Mesenchymal stem cell (in vitro differentiated cells and primary cell): ENCODE measurements at regions not wholly inside any gene's neighbourhood (a gene's known extent, or its start where the extent isn't known, plus 50 kb on each side); places are given as distances from the start of the nearest gene placed in this dataset.

ENCODE experiments used
- DNase-seq: peaks from one replicate; pipeline ENCODE4 v3.0.0-alpha.2; 2013
- H2AFZ ChIP-seq: one replicate; pipeline ENCODE4 v1.6.1; 2013; ENCODE audit warnings: low read depth, mild to moderate bottlenecking, control low read depth, inconsistent platforms, low read length, moderate library complexity
- H2AK5ac ChIP-seq: 2 replicates; pipeline ENCODE4 v1.6.1; 2013; ENCODE audit warnings: low read length, moderate library complexity, mild to moderate bottlenecking, inconsistent platforms; ENCODE audit not compliant: severe bottlenecking
- H2BK120ac ChIP-seq: one replicate; pipeline ENCODE4 v1.6.1; 2013; ENCODE audit warnings: low read depth, mild to moderate bottlenecking, inconsistent platforms, low read length, moderate library complexity
- H2BK12ac ChIP-seq, 2 experiments: one replicate each; pipeline ENCODE4 v1.6.1; 2013; ENCODE audit warnings: inconsistent platforms in 2 of 2, low read length in 2 of 2, mild to moderate bottlenecking in 2 of 2, moderate library complexity in 2 of 2, control low read depth in 1 of 2
- H2BK15ac ChIP-seq: one replicate; pipeline ENCODE4 v1.6.1; 2013; ENCODE audit warnings: mild to moderate bottlenecking, low read depth, inconsistent platforms; ENCODE audit not compliant: poor library complexity, severe bottlenecking
- H2BK5ac ChIP-seq: 2 replicates; pipeline ENCODE4 v1.6.1; 2013; ENCODE audit warnings: low read depth, mild to moderate bottlenecking, low read length, control low read depth, inconsistent platforms; ENCODE audit not compliant: poor library complexity, severe bottlenecking
- H3K14ac ChIP-seq, 2 experiments: one replicate each; pipeline ENCODE4 v1.6.1; 2013; ENCODE audit warnings: inconsistent platforms in 2 of 2, low read length in 2 of 2, control low read depth in 1 of 2, mild to moderate bottlenecking in 1 of 2, moderate library complexity in 1 of 2
- H3K18ac ChIP-seq, 2 experiments: one replicate each; pipeline ENCODE4 v1.6.1; 2013; ENCODE audit warnings: inconsistent platforms in 2 of 2, low read length in 2 of 2, control low read depth in 1 of 2, low read depth in 1 of 2, mild to moderate bottlenecking in 1 of 2
- H3K23ac ChIP-seq, 2 experiments: one replicate each; pipeline ENCODE4 v1.6.1; 2013; ENCODE audit warnings: inconsistent platforms in 2 of 2, low read length in 2 of 2, mild to moderate bottlenecking in 2 of 2, moderate library complexity in 2 of 2, control low read depth in 1 of 2
- H3K27ac ChIP-seq: 2 replicates; pipeline ENCODE4 v1.5.1; 2013; ENCODE audit warnings: mild to moderate bottlenecking, moderate library complexity, low read length, control low read depth, inconsistent platforms; ENCODE audit not compliant: poor library complexity, severe bottlenecking
- H3K27me3 ChIP-seq, 2 experiments: 2 replicates each; pipeline versions ENCODE4 v1.6.1 to v1.7.0; 2013; ENCODE audit warnings: low read length in 2 of 2, mild to moderate bottlenecking in 2 of 2, moderate library complexity in 2 of 2, control low read depth in 1 of 2, inconsistent platforms in 1 of 2; ENCODE audit not compliant: control insufficient read depth in 1 of 2, insufficient read depth in 1 of 2
- H3K36me3 ChIP-seq, 2 experiments: 2 replicates each; pipeline versions ENCODE4 v1.6.1 to v1.7.0; 2013; ENCODE audit warnings: low read length in 2 of 2, control low read depth in 1 of 2, inconsistent platforms in 1 of 2, low read depth in 1 of 2, mild to moderate bottlenecking in 1 of 2; ENCODE audit not compliant: insufficient read depth in 2 of 2, control insufficient read depth in 1 of 2
- H3K4ac ChIP-seq, 2 experiments: one replicate each; pipeline ENCODE4 v1.6.1; 2013; ENCODE audit warnings: inconsistent platforms in 2 of 2, low read length in 2 of 2, mild to moderate bottlenecking in 2 of 2, moderate library complexity in 2 of 2, control low read depth in 1 of 2, low read depth in 1 of 2
- H3K4me1 ChIP-seq: 2 replicates; pipeline ENCODE4 v1.6.1; 2013; ENCODE audit warnings: low read depth, low read length, control low read depth; ENCODE audit not compliant: control insufficient read depth, insufficient read depth
- H3K4me2 ChIP-seq: 2 replicates; pipeline ENCODE4 v1.6.1; 2013; ENCODE audit warnings: low read length, mild to moderate bottlenecking, inconsistent platforms; ENCODE audit not compliant: poor library complexity, severe bottlenecking
- H3K4me3 ChIP-seq, 2 experiments: 2 replicates each; pipeline versions ENCODE4 v1.5.1 to v1.7.0; 2013; ENCODE audit warnings: low read length in 2 of 2, mild to moderate bottlenecking in 2 of 2, control low read depth in 1 of 2, low read depth in 1 of 2; ENCODE audit not compliant: insufficient read depth in 1 of 2
- H3K79me1 ChIP-seq: replicated peaks from 2 replicates; pipeline ENCODE4 v1.6.1; 2013; ENCODE audit warnings: mild to moderate bottlenecking, control low read depth, low read length, inconsistent platforms; ENCODE audit not compliant: poor library complexity, severe bottlenecking
- H3K9ac ChIP-seq: 2 replicates; pipeline ENCODE4 v1.7.0; 2013; ENCODE audit warnings: mild to moderate bottlenecking, low read length, moderate library complexity
- H3K9me3 ChIP-seq: 2 replicates; pipeline ENCODE4 v1.7.0; 2013; ENCODE audit warnings: mild to moderate bottlenecking, low read length; ENCODE audit not compliant: control insufficient read depth
- H4K8ac ChIP-seq: one replicate; pipeline ENCODE4 v1.6.1; 2013; ENCODE audit warnings: inconsistent platforms, mild to moderate bottlenecking, low read length, moderate library complexity
- H4K91ac ChIP-seq: one replicate; pipeline ENCODE4 v1.6.1; 2013; ENCODE audit warnings: mild to moderate bottlenecking, low read length, inconsistent platforms
- WGBS: methylation state at CpG from one replicate; pipeline ENCODE4 v1.1.7; 2013; ENCODE audit warnings: mixed read lengths; 5-methylcytosine and 5-hydroxymethylcytosine counted together

DNA sequence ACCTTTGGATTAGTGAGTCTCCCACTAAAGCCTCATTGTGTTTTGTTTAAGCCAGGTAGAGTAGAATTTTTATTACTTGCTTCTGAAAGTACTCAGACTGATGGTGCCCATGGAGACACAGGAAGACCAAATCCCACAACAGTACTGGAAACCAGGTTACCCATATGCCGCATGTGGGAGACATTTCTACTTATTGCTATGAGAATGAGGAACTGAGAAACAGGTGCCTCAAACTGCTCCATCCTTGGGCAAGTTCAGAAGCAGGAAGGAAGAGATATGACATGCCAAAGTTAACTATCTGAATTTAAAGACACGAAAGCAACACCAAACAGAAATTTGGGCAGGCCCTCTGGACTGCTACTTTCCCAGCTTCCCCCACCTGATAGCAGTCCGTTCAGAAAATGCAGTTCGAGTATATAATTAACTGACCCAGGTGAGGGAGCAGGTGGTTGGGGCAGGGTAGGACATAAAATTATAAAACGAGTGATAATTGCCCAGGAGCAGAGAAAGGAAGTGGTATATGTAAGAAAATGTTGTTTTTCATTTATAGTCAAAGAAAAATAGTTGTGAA, 382.3 kb upstream of the MTPN start:
- Histone ChIP-seq H3K18ac (no peak overlapping the region), H2BK15ac (no peak overlapping the region), H3K27me3 (no peaks in the 10 kb centered on the region), H3K9me3 (peaks cover 3% of the 10 kb centered on the region), H3K79me1 (no peaks in the 10 kb centered on the region), H3K9ac (no peak overlapping the region), H4K8ac (no peak overlapping the region), H2AK5ac (no peak overlapping the region), H3K36me3 (no peaks in the 10 kb centered on the region), H2AFZ (no peak overlapping the region), H3K4me2 (no peak overlapping the region), H3K23ac (no peak overlapping the region), H3K27ac (no peak overlapping the region), H3K4me1 (no peaks in the 10 kb centered on the region), H3K4me3 (no peak overlapping the region), H4K91ac (no peak overlapping the region), H2BK120ac (no peak overlapping the region), H3K4ac (no peak overlapping the region), H3K14ac (no peak overlapping the region), H2BK5ac (no peak overlapping the region), H2BK12ac (no peak overlapping the region)
- 87% methylated on average over 5 of the region's 5 CpGs for WGBS
- no peak for DNase-seq

DNA sequence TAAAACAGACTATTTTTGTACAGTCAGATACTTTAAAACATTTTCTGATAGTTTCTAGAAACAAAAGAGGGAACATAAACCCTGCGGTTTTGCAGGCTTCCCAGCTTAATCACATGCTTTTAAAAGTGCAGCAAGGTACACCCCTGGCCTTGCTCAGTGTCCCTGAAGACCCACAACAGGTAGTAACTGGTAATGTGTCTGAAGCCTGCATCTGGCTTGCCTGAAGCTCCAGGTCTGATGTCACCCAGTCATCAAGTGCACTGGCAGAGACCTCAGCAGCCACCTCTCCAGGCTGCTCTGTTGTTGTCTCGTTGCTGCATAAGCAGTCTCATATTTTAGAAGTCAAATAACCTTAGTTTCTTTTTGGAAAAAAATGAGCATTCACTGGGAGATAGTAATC, 376.1 kb upstream of the MTPN start:
- H3K36me3 ChIP-seq: no peaks in the 10 kb centered on the region
- no peak overlapping the region for H2BK12ac ChIP-seq
- H3K4me1 ChIP-seq: no peaks in the 10 kb centered on the region
- no peak overlapping the region for H3K4me3 ChIP-seq
- no peaks in the 10 kb centered on the region for H3K9me3 ChIP-seq
- no peak overlapping the region for H2AK5ac ChIP-seq
- no peak overlapping the region for H2BK15ac ChIP-seq
- no peak overlapping the region for H3K9ac ChIP-seq
- H3K27me3 ChIP-seq: no peaks in the 10 kb centered on the region
- no peak overlapping the region for H3K4ac ChIP-seq
- H4K91ac ChIP-seq: no peak overlapping the region
- no peak overlapping the region for H3K23ac ChIP-seq
- H2AFZ ChIP-seq: no peak overlapping the region
- H3K79me1 ChIP-seq: no peaks in the 10 kb centered on the region
- WGBS: 86% methylated on average over 1 of the region's 2 CpGs
- peak overlapping the region in 1 of 2 experiments; percentile 18 for H3K14ac ChIP-seq
- no peak overlapping the region for H3K4me2 ChIP-seq
- no peak overlapping the region for H3K18ac ChIP-seq
- no peak overlapping the region for H2BK5ac ChIP-seq
- no peak overlapping the region for H4K8ac ChIP-seq
- DNase-seq: no peak
- no peak overlapping the region for H3K27ac ChIP-seq
- H2BK120ac ChIP-seq: no peak overlapping the region

DNA sequence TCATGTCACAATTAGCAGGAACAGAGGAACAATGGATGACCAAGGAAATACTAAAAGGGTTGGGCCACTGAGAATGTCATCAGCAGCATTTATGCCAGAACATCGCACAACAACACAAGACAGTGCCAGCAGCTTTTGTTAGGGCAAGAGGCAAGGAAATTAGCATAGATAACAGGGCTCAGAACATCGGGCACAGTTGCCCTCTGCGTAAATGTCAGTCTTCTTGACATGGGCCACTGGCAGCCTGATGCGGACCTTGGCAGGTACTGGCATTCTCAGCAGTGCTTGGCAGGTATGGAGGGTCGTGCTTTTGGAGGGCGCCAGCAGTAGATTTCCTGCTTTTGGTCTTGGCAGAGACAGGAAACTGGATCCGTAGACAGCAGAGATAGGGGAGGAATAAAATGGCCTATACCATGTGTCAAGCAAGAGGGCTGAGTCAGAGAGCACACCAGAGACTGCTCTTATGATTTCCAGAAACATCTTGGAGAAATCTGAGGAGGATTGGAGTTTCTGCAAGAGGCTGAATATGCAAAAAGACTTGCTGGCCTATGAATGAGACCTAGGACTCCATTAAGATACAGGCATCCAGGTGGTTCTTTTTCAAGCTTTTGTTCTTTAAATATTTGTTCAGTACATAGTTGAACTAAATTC, 371.5 kb upstream of the MTPN start:
- Histone ChIP-seq H3K27ac (no peak overlapping the region), H3K14ac (no peak overlapping the region), H4K91ac (no peak overlapping the region), H3K4me1 (no peaks in the 10 kb centered on the region), H3K4me3 (no peak overlapping the region), H3K4me2 (no peak overlapping the region), H3K79me1 (no peaks in the 10 kb centered on the region), H2AK5ac (no peak overlapping the region), H2BK5ac (no peak overlapping the region), H3K18ac (peak overlapping the region in 1 of 2 experiments; percentile 18), H3K36me3 (no peaks in the 10 kb centered on the region), H2BK15ac (no peak overlapping the region), H2BK120ac (no peak overlapping the region), H2AFZ (no peak overlapping the region), H2BK12ac (no peak overlapping the region), H3K9ac (no peak overlapping the region), H3K27me3 (no peaks in the 10 kb centered on the region), H3K4ac (no peak overlapping the region), H4K8ac (no peak overlapping the region), H3K9me3 (no peaks in the 10 kb centered on the region), H3K23ac (no peak overlapping the region)
- 81% methylated on average over 7 of the region's 7 CpGs for WGBS
- DNase-seq: no peak

DNA sequence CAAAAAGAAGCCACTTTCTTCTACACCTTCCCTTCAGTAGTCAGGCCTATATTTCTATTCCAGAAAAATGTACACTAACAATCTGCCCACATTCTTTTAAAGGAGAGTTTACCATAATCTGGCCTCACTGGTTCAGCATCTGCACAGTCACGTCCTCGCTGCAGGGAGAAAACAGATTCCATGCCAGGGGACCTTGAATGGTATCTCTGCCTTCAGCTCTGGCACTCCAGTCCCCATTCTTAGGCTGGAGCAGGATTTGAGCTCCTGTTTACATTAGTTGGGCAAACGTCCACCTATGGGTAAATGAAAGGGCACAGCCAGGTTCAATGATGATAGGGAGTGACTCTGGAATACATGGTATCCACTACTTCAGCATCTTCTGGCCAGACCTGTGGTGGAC, 371.0 kb upstream of the MTPN start:
- Histone ChIP-seq H3K18ac (no peak overlapping the region), H2AK5ac (no peak overlapping the region), H3K4ac (no peak overlapping the region), H3K14ac (no peak overlapping the region), H3K79me1 (no peaks in the 10 kb centered on the region), H3K4me3 (no peak overlapping the region), H2BK12ac (no peak overlapping the region), H4K91ac (no peak overlapping the region), H3K9ac (no peak overlapping the region), H4K8ac (no peak overlapping the region), H2BK15ac (no peak overlapping the region), H3K36me3 (no peaks in the 10 kb centered on the region), H3K27ac (no peak overlapping the region), H3K9me3 (no peaks in the 10 kb centered on the region), H3K23ac (no peak overlapping the region), H3K4me1 (no peaks in the 10 kb centered on the region), H2BK120ac (no peak overlapping the region), H3K27me3 (no peaks in the 10 kb centered on the region), H3K4me2 (no peak overlapping the region), H2AFZ (no peak overlapping the region), H2BK5ac (no peak overlapping the region)
- DNase-seq: no peak
- 67% methylated on average over 3 of the region's 3 CpGs for WGBS
